Hepatocyte (in vitro differentiated cells): ENCODE measurements at regions not wholly inside any gene's neighbourhood (a gene's known extent, or its start where the extent isn't known, plus 50 kb on each side); places are given as distances from the start of the nearest gene placed in this dataset.

Source experiments
- CTCF ChIP-seq: fragments of 200-600 bp; sonication (generic); IDR thresholded peaks from 2 replicates; pipeline ENCODE4 v1.5.1; 2016; ENCODE audit warnings: antibody characterized with exemption, mild to moderate bottlenecking; ENCODE audit not compliant: poor library complexity
- EZH2phosphoT487 ChIP-seq: fragments of 200-600 bp; sonication (generic); IDR thresholded peaks from one replicate; pipeline ENCODE4 v1.6.1; 2018; ENCODE audit warnings: antibody characterized with exemption, mild to moderate bottlenecking, low read depth, moderate library complexity; ENCODE audit not compliant: unreplicated experiment, severe bottlenecking

GRCh38 chr5:144033486-144033885 lies 137.0 kb downstream of the YIPF5 start:
- TF ChIP-seq CTCF (no peak), EZH2phosphoT487 (no peak)
